Natural killer cell (primary cell): ENCODE measurements at regions not wholly inside any gene's neighbourhood (a gene's known extent, or its start where the extent isn't known, plus 50 kb on each side); places are given as distances from the start of the nearest gene placed in this dataset.

Experiments used
- ATAC-seq, 3 donors: fragments of 150-1000 bp in 2 of 3; fragments of 200-7000 bp in 1 of 3; cut with Tn5 transposase; 1 replicate in 1 of 3; 2 replicates in 2 of 3; pipeline ENCODE4 v1.10.0; 2021; ENCODE audit warnings: mild to moderate bottlenecking in 2 of 3, moderate library complexity in 2 of 3
- DNase-seq, 2 donors: peaks; one replicate each; pipeline versions ENCODE4 v3.0.0 to v3.0.0-alpha.2; 2013 to 2021; ENCODE audit warnings: mixed read lengths in 1 of 2
- H3K27ac ChIP-seq: one replicate; pipeline ENCODE4 v1.5.1; 2013; ENCODE audit warnings: mild to moderate bottlenecking, low read length
- H3K27me3 ChIP-seq: one replicate; pipeline ENCODE4 v1.6.1; 2013; ENCODE audit warnings: low read length; ENCODE audit not compliant: control insufficient read depth, insufficient read depth
- H3K36me3 ChIP-seq: one replicate; pipeline ENCODE4 v1.6.1; 2013; ENCODE audit warnings: low read length; ENCODE audit not compliant: control insufficient read depth, insufficient read depth
- H3K4me1 ChIP-seq: one replicate; pipeline ENCODE4 v1.6.1; 2013; ENCODE audit warnings: low read length; ENCODE audit not compliant: control insufficient read depth, insufficient read depth
- H3K4me3 ChIP-seq: one replicate; pipeline ENCODE4 v1.5.1; 2013; ENCODE audit warnings: low read length
- H3K9me3 ChIP-seq: one replicate; pipeline ENCODE4 v1.6.1; 2013; ENCODE audit warnings: low read length; ENCODE audit not compliant: control insufficient read depth, insufficient read depth
- H3K27ac Mint-ChIP-seq, 2 donors: one replicate each; pipeline ENCODE4 v1.8.0; 2022; ENCODE audit warnings: mild to moderate bottlenecking in 2 of 2, mixed read lengths in 2 of 2, moderate library complexity in 1 of 2
- H3K27me3 Mint-ChIP-seq, 2 donors: one replicate each; pipeline ENCODE4 v1.8.0; 2022; ENCODE audit warnings: low read depth in 2 of 2, mixed read lengths in 2 of 2
- H3K36me3 Mint-ChIP-seq: one replicate; pipeline ENCODE4 v1.8.0; 2022; ENCODE audit warnings: mixed read lengths
- H3K4me1 Mint-ChIP-seq, 2 donors: one replicate each; pipeline ENCODE4 v1.8.0; 2022; ENCODE audit warnings: mixed read lengths in 2 of 2
- H3K4me3 Mint-ChIP-seq: one replicate; pipeline ENCODE4 v1.8.0; 2022; ENCODE audit warnings: mild to moderate bottlenecking, moderate library complexity, mixed read lengths
- H3K9me3 Mint-ChIP-seq, 2 donors: one replicate each; pipeline ENCODE4 v1.8.0; 2022; ENCODE audit warnings: mixed read lengths in 2 of 2
- WGBS: methylation state at CpG from one replicate; pipeline ENCODE4 v1.1.7; 2013; ENCODE audit warnings: missing lambda C conversion rate; ENCODE audit not compliant: insufficient coverage; 5-methylcytosine and 5-hydroxymethylcytosine counted together
- intact Hi-C: fragments of 100-400 bp; cut with micrococcal nuclease; formaldehyde crosslinking; loops from one replicate; pipeline ENCODE4 v1.14.2; 2022
- TF ChIP-seq, protein P1 (sequence below): fragments of 200-600 bp; IDR thresholded peaks from one replicate; pipeline ENCODE4 v1.8.0; 2022; ENCODE audit warnings: antibody characterized with exemption

DNA sequence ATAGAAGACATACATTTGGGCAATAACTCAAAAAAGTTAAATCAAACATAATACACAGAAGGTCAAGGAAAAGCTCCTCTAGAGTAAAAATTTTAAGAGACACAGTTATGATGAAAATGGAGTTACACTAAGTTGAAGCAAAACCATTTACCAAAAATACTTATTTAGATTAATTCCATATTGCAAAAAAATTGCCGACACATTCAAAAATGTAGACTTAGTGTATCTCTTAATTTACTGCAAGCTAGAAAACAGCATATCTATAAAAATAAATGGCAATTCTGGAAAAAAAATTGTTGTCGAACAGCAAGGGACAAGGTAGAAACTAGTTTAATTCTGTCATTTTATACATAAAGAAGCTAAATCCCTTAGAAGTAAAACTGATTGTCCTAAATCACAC is 248.7 kb upstream of the KIF2B start:
- ATAC-seq: no peak
- TF ChIP-seq, protein P1, sequence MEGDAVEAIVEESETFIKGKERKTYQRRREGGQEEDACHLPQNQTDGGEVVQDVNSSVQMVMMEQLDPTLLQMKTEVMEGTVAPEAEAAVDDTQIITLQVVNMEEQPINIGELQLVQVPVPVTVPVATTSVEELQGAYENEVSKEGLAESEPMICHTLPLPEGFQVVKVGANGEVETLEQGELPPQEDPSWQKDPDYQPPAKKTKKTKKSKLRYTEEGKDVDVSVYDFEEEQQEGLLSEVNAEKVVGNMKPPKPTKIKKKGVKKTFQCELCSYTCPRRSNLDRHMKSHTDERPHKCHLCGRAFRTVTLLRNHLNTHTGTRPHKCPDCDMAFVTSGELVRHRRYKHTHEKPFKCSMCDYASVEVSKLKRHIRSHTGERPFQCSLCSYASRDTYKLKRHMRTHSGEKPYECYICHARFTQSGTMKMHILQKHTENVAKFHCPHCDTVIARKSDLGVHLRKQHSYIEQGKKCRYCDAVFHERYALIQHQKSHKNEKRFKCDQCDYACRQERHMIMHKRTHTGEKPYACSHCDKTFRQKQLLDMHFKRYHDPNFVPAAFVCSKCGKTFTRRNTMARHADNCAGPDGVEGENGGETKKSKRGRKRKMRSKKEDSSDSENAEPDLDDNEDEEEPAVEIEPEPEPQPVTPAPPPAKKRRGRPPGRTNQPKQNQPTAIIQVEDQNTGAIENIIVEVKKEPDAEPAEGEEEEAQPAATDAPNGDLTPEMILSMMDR: no peak
- Histone ChIP-seq H3K36me3 (no peaks in the 10 kb centered on the region), H3K9me3 (no peaks in the 10 kb centered on the region), H3K27ac (no peak overlapping the region), H3K4me1 (no peaks in the 10 kb centered on the region), H3K27me3 (no peaks in the 10 kb centered on the region), H3K4me3 (no peak overlapping the region)
- H3K27ac Mint-ChIP-seq: no peak overlapping the region
- no peak overlapping the region for H3K4me3 Mint-ChIP-seq
- peaks cover 12 to 15% of the 10 kb centered on the region in 2 donors for H3K9me3 Mint-ChIP-seq
- H3K4me1 Mint-ChIP-seq: no peaks in the 10 kb centered on the region
- WGBS: no CpG with 5 or more reads among the region's 2 CpGs
- no peak for DNase-seq
- intact Hi-C loops: no loop called here
- H3K36me3 Mint-ChIP-seq: no peaks in the 10 kb centered on the region
- H3K27me3 Mint-ChIP-seq: no peaks in the 10 kb centered on the region

DNA sequence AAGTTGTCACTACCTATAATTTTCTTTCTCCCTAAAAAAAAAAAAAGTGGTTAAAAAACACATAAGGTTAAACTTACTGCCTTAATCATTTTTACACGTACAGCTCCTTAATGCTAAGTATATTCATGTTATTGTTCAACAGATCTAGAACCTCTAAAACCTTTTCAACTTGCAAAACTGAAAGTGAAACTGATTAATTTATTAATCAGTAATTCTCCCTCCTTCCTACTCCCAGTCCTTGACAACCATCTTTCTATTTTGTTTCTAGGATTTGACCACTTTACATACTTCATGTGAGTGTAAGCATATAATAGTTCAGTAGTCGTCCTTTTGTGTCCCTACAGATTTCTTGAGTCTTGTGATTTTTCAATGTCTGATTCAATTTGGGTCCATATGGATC is 251.4 kb upstream of the KIF2B start:
- WGBS: 100% methylated on average over 1 of the region's 2 CpGs
- H3K9me3 Mint-ChIP-seq: peaks cover 8 to 14% of the 10 kb centered on the region in 2 donors
- no peak overlapping the region for H3K27ac ChIP-seq
- no peak overlapping the region for H3K27ac Mint-ChIP-seq
- H3K9me3 ChIP-seq: no peaks in the 10 kb centered on the region
- ATAC-seq (no peak), DNase-seq (no peak)
- no peaks in the 10 kb centered on the region for H3K27me3 Mint-ChIP-seq
- H3K4me1 Mint-ChIP-seq: no peaks in the 10 kb centered on the region
- H3K4me3 ChIP-seq: no peak overlapping the region
- TF ChIP-seq, protein P1: no peak
- no peaks in the 10 kb centered on the region for H3K36me3 Mint-ChIP-seq
- H3K36me3 ChIP-seq: no peaks in the 10 kb centered on the region
- H3K4me3 Mint-ChIP-seq: no peak overlapping the region
- no peaks in the 10 kb centered on the region for H3K4me1 ChIP-seq
- H3K27me3 ChIP-seq: no peaks in the 10 kb centered on the region
- intact Hi-C loops: no loop called here

DNA sequence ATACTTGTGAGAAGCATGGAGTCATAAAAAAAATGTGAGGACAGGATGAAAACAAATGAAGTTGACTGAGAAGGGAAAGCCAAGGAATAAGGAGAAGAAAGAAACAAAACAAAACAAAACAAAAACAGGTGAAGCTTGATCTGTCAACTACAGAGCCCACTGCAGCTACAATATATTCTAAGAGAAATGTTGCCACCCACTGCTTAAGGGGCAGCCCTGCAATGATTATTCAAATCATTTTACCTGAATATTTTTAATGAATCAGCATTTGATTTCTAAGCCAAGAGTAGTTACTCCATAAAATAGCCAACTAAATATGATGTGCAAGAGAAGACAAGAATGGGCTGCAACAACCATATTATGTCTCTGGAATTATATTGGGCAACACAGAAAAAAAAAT is 252.0 kb upstream of the KIF2B start:
- no peak for DNase-seq
- H3K4me3 ChIP-seq: no peak overlapping the region
- TF ChIP-seq, protein P1: no peak

DNA sequence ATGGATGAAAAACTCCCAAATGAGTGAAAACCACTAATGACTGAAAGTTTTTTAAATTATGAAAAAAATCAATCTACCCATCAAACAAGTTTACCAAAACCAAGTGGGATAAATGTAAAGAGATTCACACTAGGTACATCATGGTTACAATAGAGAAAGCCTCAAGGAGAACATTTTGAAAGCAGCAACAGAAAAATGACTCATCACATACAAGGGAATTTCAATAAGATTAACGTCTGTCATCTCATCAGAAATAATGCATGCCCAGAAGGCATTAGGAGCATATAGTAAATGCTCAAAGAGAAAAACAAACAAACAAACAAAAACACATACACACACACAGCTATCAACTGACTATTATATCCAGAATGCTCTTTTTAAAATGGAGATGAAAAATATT is 261.8 kb upstream of the KIF2B start:
- Histone ChIP-seq H3K4me3 (no peak overlapping the region), H3K4me1 (no peaks in the 10 kb centered on the region), H3K27me3 (no peaks in the 10 kb centered on the region), H3K9me3 (peaks cover 4% of the 10 kb centered on the region), H3K36me3 (no peaks in the 10 kb centered on the region), H3K27ac (no peak overlapping the region)
- ATAC-seq (no peak), DNase-seq (no peak)
- TF ChIP-seq, protein P1: no peak
- 71% methylated on average over 1 of the region's 1 CpG for WGBS
- Mint-ChIP-seq H3K27ac (no peak overlapping the region), H3K36me3 (peaks cover 14% of the 10 kb centered on the region), H3K4me3 (no peak overlapping the region), H3K4me1 (no peaks in the 10 kb centered on the region), H3K27me3 (no peaks in the 10 kb centered on the region), H3K9me3 (peaks cover 7 to 19% of the 10 kb centered on the region in 2 donors)
- intact Hi-C loops: no loop called here

More for the DNA sequence above, 252.0 kb upstream of the KIF2B start:
- Mint-ChIP-seq H3K27me3 (no peaks in the 10 kb centered on the region), H3K4me1 (no peaks in the 10 kb centered on the region), H3K36me3 (no peaks in the 10 kb centered on the region), H3K27ac (no peak overlapping the region), H3K4me3 (no peak overlapping the region), H3K9me3 (peaks cover 12 to 18% of the 10 kb centered on the region in 2 donors)
- intact Hi-C loops: no loop called here
- no peaks in the 10 kb centered on the region for H3K27me3 ChIP-seq
- H3K36me3 ChIP-seq: no peaks in the 10 kb centered on the region
- no peak for ATAC-seq
- H3K27ac ChIP-seq: no peak overlapping the region
- no peaks in the 10 kb centered on the region for H3K9me3 ChIP-seq
- H3K4me1 ChIP-seq: no peaks in the 10 kb centered on the region
